Testis (tissue), 2 donors: ENCODE measurements at regions not wholly inside any gene's neighbourhood (a gene's known extent, or its start where the extent isn't known, plus 50 kb on each side); places are given as distances from the start of the nearest gene placed in this dataset.

Source experiments
- POLR2A ChIP-seq: fragments of 450-650 bp; IDR thresholded peaks from one replicate; pipeline ENCODE4 v1.6.1; 2017; ENCODE audit warnings: antibody characterized with exemption, mild to moderate bottlenecking, moderate library complexity
- TF ChIP-seq, protein P1 (sequence below), 3 experiments: fragments of 450-650 bp in 2 of 3; fragments of 200-600 bp in 1 of 3; sonication (generic) in 1 of 3; IDR thresholded peaks; one replicate each; pipeline ENCODE4 v1.5.1; 2016 to 2019; ENCODE audit warnings: antibody characterized with exemption in 3 of 3, mild to moderate bottlenecking in 2 of 3, moderate library complexity in 1 of 3

- TF ChIP-seq, protein P1, sequence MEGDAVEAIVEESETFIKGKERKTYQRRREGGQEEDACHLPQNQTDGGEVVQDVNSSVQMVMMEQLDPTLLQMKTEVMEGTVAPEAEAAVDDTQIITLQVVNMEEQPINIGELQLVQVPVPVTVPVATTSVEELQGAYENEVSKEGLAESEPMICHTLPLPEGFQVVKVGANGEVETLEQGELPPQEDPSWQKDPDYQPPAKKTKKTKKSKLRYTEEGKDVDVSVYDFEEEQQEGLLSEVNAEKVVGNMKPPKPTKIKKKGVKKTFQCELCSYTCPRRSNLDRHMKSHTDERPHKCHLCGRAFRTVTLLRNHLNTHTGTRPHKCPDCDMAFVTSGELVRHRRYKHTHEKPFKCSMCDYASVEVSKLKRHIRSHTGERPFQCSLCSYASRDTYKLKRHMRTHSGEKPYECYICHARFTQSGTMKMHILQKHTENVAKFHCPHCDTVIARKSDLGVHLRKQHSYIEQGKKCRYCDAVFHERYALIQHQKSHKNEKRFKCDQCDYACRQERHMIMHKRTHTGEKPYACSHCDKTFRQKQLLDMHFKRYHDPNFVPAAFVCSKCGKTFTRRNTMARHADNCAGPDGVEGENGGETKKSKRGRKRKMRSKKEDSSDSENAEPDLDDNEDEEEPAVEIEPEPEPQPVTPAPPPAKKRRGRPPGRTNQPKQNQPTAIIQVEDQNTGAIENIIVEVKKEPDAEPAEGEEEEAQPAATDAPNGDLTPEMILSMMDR (IDR thresholded peaks at IDR 0.05) = no peak
- no peak for TF ChIP-seq POLR2A
Measured at GRCh38 chr5:116900793-116901192, 326.2 kb upstream of the SEMA6A start.
